Stomach smooth muscle (tissue), 2 donors: ENCODE measurements at regions not wholly inside any gene's neighbourhood (a gene's known extent, or its start where the extent isn't known, plus 50 kb on each side); places are given as distances from the start of the nearest gene placed in this dataset.
A peak's percentile ranks its signal among the peaks of the same experiment; 100 is the strongest.

Experiments used
- H3K27ac ChIP-seq: one replicate; pipeline ENCODE4 v1.7.0; 2013; ENCODE audit warnings: mild to moderate bottlenecking, low read length, inconsistent platforms
- H3K27me3 ChIP-seq, 2 donors: one replicate each; pipeline ENCODE4 v1.7.0; 2013; ENCODE audit warnings: low read length in 2 of 2; ENCODE audit not compliant: insufficient read depth in 2 of 2, control insufficient read depth in 1 of 2
- H3K36me3 ChIP-seq, 2 donors: one replicate each; pipeline ENCODE4 v1.7.0; 2013; ENCODE audit warnings: low read length in 2 of 2; ENCODE audit not compliant: control insufficient read depth in 2 of 2, insufficient read depth in 2 of 2
- H3K4me1 ChIP-seq: one replicate; pipeline ENCODE4 v1.7.0; 2013; ENCODE audit warnings: low read length; ENCODE audit not compliant: control insufficient read depth, insufficient read depth
- H3K4me3 ChIP-seq, 2 donors: one replicate each; pipeline ENCODE4 v1.7.0; 2013; ENCODE audit warnings: low read length in 2 of 2
- H3K9ac ChIP-seq, 2 donors: one replicate each; pipeline ENCODE4 v1.7.0; 2013; ENCODE audit warnings: low read length in 2 of 2, mild to moderate bottlenecking in 1 of 2
- H3K9me3 ChIP-seq, 2 donors: one replicate each; pipeline ENCODE4 v1.7.0; 2013; ENCODE audit warnings: low read length in 2 of 2; ENCODE audit not compliant: control insufficient read depth in 2 of 2
- donor health status: healthy.
- donor health status: Pancreatic carcinoma.

DNA sequence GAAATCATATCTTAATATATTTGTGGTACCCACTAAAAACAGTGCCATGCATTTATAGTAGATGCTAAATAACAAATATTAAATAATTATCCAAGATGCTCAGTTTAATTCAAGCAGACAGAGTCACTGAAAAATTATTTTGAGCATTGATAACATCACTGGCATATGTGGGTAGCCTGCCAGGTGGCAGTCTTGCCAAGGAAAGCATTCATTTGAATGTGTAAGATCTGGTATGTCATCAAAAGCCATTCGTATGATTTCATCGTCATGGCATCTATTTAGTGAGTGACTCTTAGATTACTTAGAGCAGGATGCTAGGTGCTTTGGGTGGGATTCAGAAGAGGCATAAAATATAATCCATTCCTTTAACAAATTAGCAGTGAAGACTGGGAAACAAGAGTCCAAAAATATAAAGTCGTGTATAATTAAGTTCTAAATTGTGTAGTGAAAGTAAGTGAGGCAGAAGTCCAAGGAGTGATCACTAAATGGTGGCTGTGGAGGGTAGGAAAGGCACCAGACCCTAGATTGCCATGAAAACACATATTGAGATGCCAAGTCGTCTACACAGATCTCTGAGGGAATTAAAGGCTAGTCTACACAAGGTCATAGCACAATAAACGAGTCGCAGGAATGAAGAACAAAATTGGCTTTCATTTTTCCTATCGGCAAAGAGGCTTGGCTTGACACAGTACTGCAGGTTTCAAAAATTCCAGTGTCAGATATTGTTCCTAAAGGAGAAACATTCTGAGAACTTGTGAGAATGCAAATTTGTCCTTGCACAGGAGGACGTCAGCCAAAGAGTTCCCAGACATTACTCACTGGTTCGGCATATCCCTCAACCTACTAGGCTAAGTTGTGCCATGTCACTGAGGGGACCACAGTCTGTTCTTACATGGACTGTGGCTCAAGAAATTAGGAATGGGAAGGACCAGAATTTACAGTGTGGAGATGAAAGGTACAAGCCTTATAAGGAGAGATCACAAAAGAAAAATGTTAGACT, 130.8 kb downstream of the LYPLAL1 start:
- no peaks in the 10 kb centered on the region for H3K36me3 ChIP-seq
- no peak overlapping the region for H3K27ac ChIP-seq
- H3K9ac ChIP-seq: no peak overlapping the region
- H3K4me3 ChIP-seq: peak overlapping the region; percentile 20 to 44
- no peaks in the 10 kb centered on the region for H3K27me3 ChIP-seq
- no peaks in the 10 kb centered on the region for H3K9me3 ChIP-seq
- H3K4me1 ChIP-seq: no peaks in the 10 kb centered on the region

DNA sequence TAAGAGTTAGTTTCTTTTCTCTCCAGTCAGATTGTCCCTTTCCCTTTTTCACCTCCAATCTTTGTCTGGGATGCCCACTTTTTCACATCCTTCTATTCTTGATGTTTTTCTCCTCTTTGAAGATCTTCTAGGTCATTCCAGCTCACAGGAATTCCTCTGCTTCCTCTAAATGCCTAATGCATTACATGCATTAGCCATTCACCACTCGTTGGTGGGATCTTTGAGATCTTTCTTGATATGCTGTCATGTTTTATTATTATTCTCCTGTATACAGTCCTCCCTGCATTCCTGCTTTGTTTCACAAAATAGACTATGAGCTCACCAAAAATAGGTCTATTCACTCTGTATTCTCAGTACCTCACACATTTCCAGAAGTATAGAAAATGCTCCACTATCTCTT, 129.0 kb downstream of the LYPLAL1 start:
- Histone ChIP-seq H3K36me3 (no peaks in the 10 kb centered on the region), H3K27ac (no peak overlapping the region), H3K27me3 (no peaks in the 10 kb centered on the region), H3K4me3 (no peak overlapping the region), H3K9me3 (no peaks in the 10 kb centered on the region), H3K9ac (no peak overlapping the region), H3K4me1 (peaks cover 10% of the 10 kb centered on the region)

DNA sequence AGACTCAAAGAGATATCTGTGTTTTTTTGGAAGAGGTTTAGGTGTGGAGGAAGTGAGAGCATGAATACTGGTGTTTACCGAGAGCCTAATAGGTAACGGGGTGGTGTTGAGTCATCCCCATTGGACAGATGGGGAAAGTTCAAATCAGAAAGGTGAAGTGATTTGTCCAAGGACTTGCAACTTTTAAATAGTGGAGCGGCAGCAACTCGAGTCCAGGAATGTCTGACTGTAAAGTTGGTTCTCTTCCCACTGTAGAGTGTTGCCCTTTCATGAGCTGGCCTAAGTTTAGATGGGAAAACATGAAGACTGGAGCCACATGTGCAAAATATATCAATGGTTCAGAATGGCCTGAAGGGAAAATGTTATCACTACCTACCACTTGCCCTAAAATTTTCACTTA, 125.7 kb downstream of the LYPLAL1 start:
- Histone ChIP-seq H3K27me3 (no peaks in the 10 kb centered on the region), H3K36me3 (no peaks in the 10 kb centered on the region), H3K4me3 (no peak overlapping the region), H3K27ac (no peak overlapping the region), H3K9ac (no peak overlapping the region), H3K9me3 (no peaks in the 10 kb centered on the region), H3K4me1 (peaks cover 15% of the 10 kb centered on the region)

DNA sequence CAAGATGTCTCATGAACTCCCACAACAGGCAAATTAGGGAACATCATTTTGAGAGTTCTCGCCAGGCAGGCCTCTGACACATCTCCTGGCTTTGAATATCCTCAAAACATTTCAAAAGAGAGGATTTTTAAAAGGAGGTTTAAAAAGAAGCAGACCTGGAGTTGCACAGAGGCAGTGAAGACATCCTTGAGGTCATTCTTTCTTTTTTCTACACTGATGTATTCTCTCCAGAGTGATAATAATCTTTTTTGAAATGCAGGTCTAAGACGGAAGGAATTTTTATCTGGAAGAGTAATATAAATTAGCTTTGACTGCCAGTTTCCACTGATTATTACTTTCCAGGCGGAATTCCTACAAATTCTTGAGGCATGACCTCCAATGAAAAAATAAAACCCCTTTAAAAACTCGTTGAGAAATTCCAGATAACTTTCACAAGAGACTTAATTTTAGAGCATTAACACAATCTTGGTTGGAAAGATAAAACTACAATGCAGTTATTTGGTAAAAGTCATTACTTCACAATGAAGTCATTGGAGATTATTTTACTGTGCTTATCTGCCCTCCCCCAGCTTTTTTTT, 125.0 kb downstream of the LYPLAL1 start:
- no peak overlapping the region for H3K4me3 ChIP-seq
- H3K36me3 ChIP-seq: no peaks in the 10 kb centered on the region
- H3K4me1 ChIP-seq: peaks cover 15% of the 10 kb centered on the region
- H3K9me3 ChIP-seq: no peaks in the 10 kb centered on the region
- H3K27ac ChIP-seq: peak overlapping the region; percentile 46
- no peak overlapping the region for H3K9ac ChIP-seq
- H3K27me3 ChIP-seq: no peaks in the 10 kb centered on the region

DNA sequence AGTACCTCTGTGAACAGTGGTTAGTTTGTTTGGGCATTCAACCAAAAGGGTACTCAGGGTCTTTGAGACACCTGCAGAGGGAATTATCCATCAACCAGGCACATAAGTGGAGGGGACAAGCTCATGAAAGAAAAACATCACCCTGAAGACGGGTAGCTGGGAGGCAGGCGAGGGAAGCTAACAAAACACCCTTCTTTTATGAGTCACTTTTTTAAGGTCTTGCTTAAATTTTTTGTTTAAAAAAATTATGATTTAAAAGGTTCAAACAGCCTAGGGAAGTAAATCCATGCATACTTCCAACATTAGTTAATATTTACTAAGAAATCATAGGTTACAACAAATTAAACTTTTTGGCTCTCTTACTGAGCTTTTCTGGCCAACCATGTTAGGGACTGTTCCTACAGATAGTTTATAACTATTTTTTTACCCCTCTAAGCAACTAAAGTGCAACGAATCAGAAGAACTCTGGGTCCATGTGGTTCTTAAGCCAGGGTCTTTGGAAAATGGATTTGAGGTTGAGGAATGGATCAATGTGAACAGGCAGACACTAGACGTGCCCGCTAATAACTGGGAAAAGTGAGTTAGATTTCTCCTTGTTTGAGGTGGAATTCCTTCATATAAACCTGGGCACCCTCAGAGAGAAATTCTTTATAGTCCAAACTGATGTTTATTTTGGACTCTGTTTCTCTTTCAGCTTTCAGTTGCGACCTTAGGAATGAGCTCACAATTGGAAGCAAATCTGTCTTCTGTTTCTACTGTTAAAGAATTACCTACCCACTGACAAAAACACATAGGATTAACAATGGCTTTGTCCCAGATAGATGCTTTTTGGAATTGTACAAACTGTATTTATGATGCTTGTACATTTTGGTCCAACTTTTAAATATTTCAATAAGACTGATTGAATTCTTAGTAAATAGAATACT, 123.0 kb downstream of the LYPLAL1 start:
- Histone ChIP-seq H3K9ac (no peak overlapping the region), H3K4me3 (no peak overlapping the region), H3K36me3 (no peaks in the 10 kb centered on the region), H3K4me1 (peaks cover 15% of the 10 kb centered on the region), H3K27ac (peak overlapping the region; percentile 46), H3K9me3 (no peaks in the 10 kb centered on the region), H3K27me3 (no peaks in the 10 kb centered on the region)

DNA sequence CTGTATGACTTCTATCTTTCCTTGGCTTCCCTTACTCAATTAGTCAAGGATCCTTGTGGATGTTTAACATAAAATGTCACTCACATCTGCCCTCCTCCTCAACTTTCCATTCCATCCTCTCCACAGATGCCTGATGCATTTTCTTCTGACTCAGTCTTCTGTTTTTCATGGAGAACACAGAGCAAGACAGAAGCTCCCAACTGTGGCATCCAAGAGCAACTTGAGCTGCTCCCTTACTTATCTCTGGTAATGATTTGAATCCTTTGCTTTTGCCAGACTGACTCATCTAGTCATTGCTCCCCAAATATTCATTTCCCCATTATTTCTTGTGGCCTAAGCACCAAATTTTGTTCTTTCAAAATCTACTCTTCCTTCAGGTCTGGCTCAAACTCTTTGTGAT, 120.6 kb downstream of the LYPLAL1 start:
- no peaks in the 10 kb centered on the region for H3K9me3 ChIP-seq
- H3K36me3 ChIP-seq: no peaks in the 10 kb centered on the region
- H3K27me3 ChIP-seq: no peaks in the 10 kb centered on the region
- peaks cover 12% of the 10 kb centered on the region for H3K4me1 ChIP-seq
- no peak overlapping the region for H3K27ac ChIP-seq
- no peak overlapping the region for H3K9ac ChIP-seq
- no peak overlapping the region for H3K4me3 ChIP-seq

DNA sequence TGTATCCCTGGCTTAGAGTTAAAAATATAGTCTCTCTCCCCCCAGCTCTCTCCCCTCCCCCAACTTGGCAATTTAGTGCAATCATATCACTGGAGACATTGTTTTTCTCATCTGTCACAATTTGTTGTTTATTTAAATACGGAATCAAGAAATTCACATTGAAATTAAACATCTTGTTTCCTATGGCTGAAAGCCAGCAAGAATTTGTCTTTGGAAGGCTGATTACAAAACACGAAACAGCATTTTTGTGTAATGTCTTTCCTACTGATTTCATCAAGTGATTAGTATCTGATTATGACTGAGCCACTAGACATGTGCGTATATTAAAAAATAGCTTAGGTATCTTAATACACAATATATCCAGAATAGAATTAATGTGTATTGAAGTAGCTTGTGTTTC, 119.7 kb downstream of the LYPLAL1 start:
- Histone ChIP-seq H3K4me1 (peaks cover 9% of the 10 kb centered on the region), H3K27ac (no peak overlapping the region)

DNA sequence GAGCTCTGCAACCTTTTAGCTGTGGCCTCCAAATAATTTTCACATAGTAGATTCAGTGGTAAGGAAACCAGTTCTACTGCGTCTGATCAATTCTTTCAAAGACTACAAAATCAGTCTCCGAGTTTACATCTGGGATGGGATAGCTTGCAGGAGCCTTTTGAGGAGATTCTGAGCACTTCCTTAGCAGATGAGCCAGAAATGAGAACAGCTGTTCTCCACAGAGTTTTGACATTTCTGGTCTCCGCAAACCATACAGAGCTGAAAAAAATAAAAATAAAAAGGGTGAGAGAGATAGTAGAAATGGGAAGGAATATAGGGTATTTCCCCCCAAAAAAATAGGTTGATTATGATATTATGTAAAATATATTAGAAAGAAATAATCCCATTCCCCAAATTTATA, 119.3 kb downstream of the LYPLAL1 start:
- no peaks in the 10 kb centered on the region for H3K27me3 ChIP-seq
- peaks cover 5% of the 10 kb centered on the region for H3K4me1 ChIP-seq
- H3K9ac ChIP-seq: no peak overlapping the region
- no peak overlapping the region for H3K27ac ChIP-seq
- H3K36me3 ChIP-seq: no peaks in the 10 kb centered on the region
- H3K4me3 ChIP-seq: no peak overlapping the region
- no peaks in the 10 kb centered on the region for H3K9me3 ChIP-seq

More for the DNA sequence above, 119.7 kb downstream of the LYPLAL1 start:
- no peaks in the 10 kb centered on the region for H3K9me3 ChIP-seq
- no peaks in the 10 kb centered on the region for H3K36me3 ChIP-seq
- H3K4me3 ChIP-seq: no peak overlapping the region
- no peaks in the 10 kb centered on the region for H3K27me3 ChIP-seq
- no peak overlapping the region for H3K9ac ChIP-seq

DNA sequence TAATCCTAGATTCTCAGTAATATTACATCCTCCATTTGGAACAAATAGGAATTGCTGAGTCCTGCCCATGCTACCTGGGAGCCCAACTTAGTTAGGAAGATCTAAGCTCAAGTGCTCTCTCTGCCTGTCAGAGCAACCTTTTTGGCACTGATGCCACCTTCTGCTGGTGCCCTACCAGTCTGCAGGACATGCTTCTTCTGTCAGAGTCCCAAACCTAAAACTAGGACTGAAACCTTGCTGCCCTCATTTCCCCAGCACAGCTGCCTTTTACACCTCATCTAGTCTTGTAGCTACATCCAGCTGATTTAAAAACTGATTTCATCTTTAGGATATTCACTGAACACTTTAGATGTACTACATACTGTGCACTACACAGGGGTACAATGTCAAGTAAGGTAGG, 118.7 kb downstream of the LYPLAL1 start:
- Histone ChIP-seq H3K36me3 (no peaks in the 10 kb centered on the region), H3K4me3 (no peak overlapping the region), H3K27ac (no peak overlapping the region), H3K27me3 (no peaks in the 10 kb centered on the region), H3K4me1 (peaks cover 4% of the 10 kb centered on the region), H3K9me3 (no peaks in the 10 kb centered on the region), H3K9ac (no peak overlapping the region)

DNA sequence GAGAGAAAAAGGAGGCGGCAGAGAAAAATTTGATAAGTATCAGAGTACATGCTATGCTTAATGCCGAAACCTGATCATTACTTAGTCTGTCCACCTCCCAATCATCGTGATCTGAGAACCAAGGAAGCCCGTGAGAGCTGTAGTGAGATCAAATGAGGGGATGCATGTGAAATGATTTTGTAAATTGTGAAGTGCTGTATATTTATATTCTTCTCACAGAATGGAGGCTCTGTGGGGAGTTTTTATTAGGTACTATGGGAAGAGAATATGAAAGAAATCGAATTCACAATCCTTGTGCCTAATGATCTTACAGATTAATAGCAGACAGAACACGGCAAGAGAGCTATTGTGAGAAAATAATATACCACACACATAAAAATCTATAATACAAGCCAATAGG, 115.5 kb downstream of the LYPLAL1 start:
- no peaks in the 10 kb centered on the region for H3K9me3 ChIP-seq
- H3K4me3 ChIP-seq: no peak overlapping the region
- H3K9ac ChIP-seq: no peak overlapping the region
- H3K36me3 ChIP-seq: no peaks in the 10 kb centered on the region
- H3K27me3 ChIP-seq: no peaks in the 10 kb centered on the region
- no peak overlapping the region for H3K27ac ChIP-seq
- no peaks in the 10 kb centered on the region for H3K4me1 ChIP-seq
